Fibroblast of lung (primary cell): ENCODE measurements at regions not wholly inside any gene's neighbourhood (a gene's known extent, or its start where the extent isn't known, plus 50 kb on each side); places are given as distances from the start of the nearest gene placed in this dataset.

ENCODE experiments used
- EZH2 ChIP-seq: IDR thresholded peaks from 2 replicates; pipeline ENCODE4 v1.5.1; 2012; ENCODE audit warnings: low read length, control low read depth, mild to moderate bottlenecking; ENCODE audit errors: missing control alignments
- TF ChIP-seq, protein P1 (sequence below), 2 donors: IDR thresholded peaks in 1 of 2; conservative IDR thresholded peaks in 1 of 2; 1 replicate in 1 of 2; 2 replicates in 1 of 2; pipeline ENCODE4 v1.5.1; 2011 to 2012; ENCODE audit warnings: low read length in 2 of 2, control low read depth in 1 of 2, inconsistent platforms in 1 of 2, low read depth in 1 of 2, mild to moderate bottlenecking in 1 of 2

DNA sequence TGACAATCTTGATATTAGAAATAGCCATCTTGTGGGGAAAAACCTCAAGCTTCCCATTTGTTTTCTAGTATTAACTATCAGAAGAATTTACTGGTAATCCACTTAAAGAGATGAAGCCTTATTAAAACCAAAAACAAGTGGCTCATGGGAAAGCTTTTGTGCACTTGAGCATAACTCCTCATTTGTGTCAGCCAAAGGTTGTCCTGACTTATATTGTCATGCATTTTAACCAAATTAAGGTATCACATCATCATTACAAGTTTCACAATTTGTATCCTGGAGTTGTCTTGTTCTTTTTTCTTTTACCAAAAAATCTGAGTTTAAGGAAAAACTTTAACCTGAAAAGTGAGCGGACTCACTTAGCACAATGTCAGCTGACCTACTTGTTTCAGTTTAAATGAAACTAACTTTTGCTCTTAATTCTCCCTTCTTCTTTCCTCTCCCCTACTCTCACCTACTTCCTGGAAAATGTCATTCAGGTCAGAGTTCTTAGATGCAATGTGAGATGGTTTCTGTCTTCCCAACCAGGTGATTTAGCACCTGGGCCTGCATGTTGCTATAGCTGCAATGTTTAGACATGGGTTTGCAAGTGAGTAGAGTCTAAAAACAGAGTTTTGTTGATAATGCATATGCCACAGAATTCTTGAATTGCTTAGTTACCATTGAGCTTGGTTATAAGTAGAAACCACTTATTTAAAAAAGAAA, 82.8 kb downstream of the TNFAIP3 start:
- TF ChIP-seq, protein P1, sequence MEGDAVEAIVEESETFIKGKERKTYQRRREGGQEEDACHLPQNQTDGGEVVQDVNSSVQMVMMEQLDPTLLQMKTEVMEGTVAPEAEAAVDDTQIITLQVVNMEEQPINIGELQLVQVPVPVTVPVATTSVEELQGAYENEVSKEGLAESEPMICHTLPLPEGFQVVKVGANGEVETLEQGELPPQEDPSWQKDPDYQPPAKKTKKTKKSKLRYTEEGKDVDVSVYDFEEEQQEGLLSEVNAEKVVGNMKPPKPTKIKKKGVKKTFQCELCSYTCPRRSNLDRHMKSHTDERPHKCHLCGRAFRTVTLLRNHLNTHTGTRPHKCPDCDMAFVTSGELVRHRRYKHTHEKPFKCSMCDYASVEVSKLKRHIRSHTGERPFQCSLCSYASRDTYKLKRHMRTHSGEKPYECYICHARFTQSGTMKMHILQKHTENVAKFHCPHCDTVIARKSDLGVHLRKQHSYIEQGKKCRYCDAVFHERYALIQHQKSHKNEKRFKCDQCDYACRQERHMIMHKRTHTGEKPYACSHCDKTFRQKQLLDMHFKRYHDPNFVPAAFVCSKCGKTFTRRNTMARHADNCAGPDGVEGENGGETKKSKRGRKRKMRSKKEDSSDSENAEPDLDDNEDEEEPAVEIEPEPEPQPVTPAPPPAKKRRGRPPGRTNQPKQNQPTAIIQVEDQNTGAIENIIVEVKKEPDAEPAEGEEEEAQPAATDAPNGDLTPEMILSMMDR (conservative IDR thresholded peaks at IDR 0.05 in 1 of 2, IDR thresholded peaks at IDR 0.05 in 1 of 2; ENCODE audit: low read depth in 1 of 2, low read length in 2 of 2), result no peak
- no peak for TF ChIP-seq EZH2
